HepG2 (cell line): ENCODE measurements at regions not wholly inside any gene's neighbourhood (a gene's known extent, or its start where the extent isn't known, plus 50 kb on each side); places are given as distances from the start of the nearest gene placed in this dataset.

ENCODE experiments used
- AHDC1 ChIP-seq: sonication (generic); formaldehyde crosslinking; IDR thresholded peaks from 2 replicates; pipeline ENCODE4 v1.5.1; 2020; ENCODE audit warnings: mild to moderate bottlenecking, missing genetic modification reagents, borderline replicate concordance
- ERF ChIP-seq: IDR thresholded peaks from 2 replicates; pipeline ENCODE4 v1.6.1; 2018; ENCODE audit warnings: missing biosample characterization, missing genetic modification reagents
- FOSL2 ChIP-seq: sonication (generic); formaldehyde crosslinking; IDR thresholded peaks from 2 replicates; pipeline ENCODE4 v1.4.0; 2020; ENCODE audit warnings: missing genetic modification reagents
- KDM1A ChIP-seq: IDR thresholded peaks from 2 replicates; pipeline ENCODE4 v1.6.1; 2016; ENCODE audit warnings: missing compliant biosample characterization
- PPARG ChIP-seq: conservative IDR thresholded peaks from 2 replicates; pipeline ENCODE4 v1.6.1; 2016; ENCODE audit warnings: missing biosample characterization, missing genetic modification reagents
- PRDM10 ChIP-seq: sonication (generic); formaldehyde crosslinking; IDR thresholded peaks from 2 replicates; pipeline ENCODE4 v1.4.0; 2020; ENCODE audit warnings: low read depth, missing genetic modification reagents
- RBM22 ChIP-seq: fragments of 200-400 bp; formaldehyde crosslinking; optimal IDR thresholded peaks from 2 replicates; pipeline ENCODE3; 2017; ENCODE audit warnings: mild to moderate bottlenecking, low read length, moderate library complexity
- RELA ChIP-seq: sonication (generic); formaldehyde crosslinking; IDR thresholded peaks from 2 replicates; pipeline ENCODE4 v1.4.0; 2020; ENCODE audit warnings: missing genetic modification reagents
- RXRB ChIP-seq: IDR thresholded peaks from 2 replicates; pipeline ENCODE4 v1.6.1; 2016; ENCODE audit warnings: borderline replicate concordance, missing genetic modification reagents, missing compliant biosample characterization
- SP140L ChIP-seq: sonication (generic); formaldehyde crosslinking; IDR thresholded peaks from 2 replicates; pipeline ENCODE4 v1.4.0; 2020; ENCODE audit warnings: missing genetic modification reagents, borderline replicate concordance
- STAG1 ChIP-seq: sonication (generic); formaldehyde crosslinking; IDR thresholded peaks from 2 replicates; pipeline ENCODE4 v1.4.0; 2020; ENCODE audit warnings: missing genetic modification reagents
- TP53 ChIP-seq: sonication (generic); formaldehyde crosslinking; conservative IDR thresholded peaks from 2 replicates; pipeline ENCODE4 v1.4.0; 2020; ENCODE audit warnings: missing genetic modification reagents
- ZNF557 ChIP-seq: sonication (generic); formaldehyde crosslinking; IDR thresholded peaks from 2 replicates; pipeline ENCODE4 v1.4.0; 2020; ENCODE audit warnings: missing genetic modification reagents
- ZNF670 ChIP-seq: sonication (generic); formaldehyde crosslinking; IDR thresholded peaks from 2 replicates; pipeline ENCODE4 v1.8.0; 2022; ENCODE audit warnings: mild to moderate bottlenecking, missing genetic modification reagents, borderline replicate concordance
- ZNF724P ChIP-seq: sonication (generic); formaldehyde crosslinking; IDR thresholded peaks from 2 replicates; pipeline ENCODE4 v1.8.0; 2022; ENCODE audit warnings: missing genetic modification reagents, borderline replicate concordance
- ZSCAN31 ChIP-seq: sonication (generic); formaldehyde crosslinking; IDR thresholded peaks from 2 replicates; pipeline ENCODE4 v1.5.0; 2020; ENCODE audit warnings: low read depth, mild to moderate bottlenecking, missing genetic modification reagents
- ZSCAN9 ChIP-seq: IDR thresholded peaks from 2 replicates; pipeline ENCODE4 v1.6.1; 2016; ENCODE audit warnings: borderline replicate concordance
- TF ChIP-seq, protein P1 (sequence below): IDR thresholded peaks from 2 replicates; pipeline ENCODE4 v1.6.1; 2016
- TF ChIP-seq, protein P2 (sequence below): sonication (generic); formaldehyde crosslinking; IDR thresholded peaks from 2 replicates; pipeline ENCODE4 v1.8.0; 2022; ENCODE audit warnings: mild to moderate bottlenecking, missing genetic modification reagents

DNA sequence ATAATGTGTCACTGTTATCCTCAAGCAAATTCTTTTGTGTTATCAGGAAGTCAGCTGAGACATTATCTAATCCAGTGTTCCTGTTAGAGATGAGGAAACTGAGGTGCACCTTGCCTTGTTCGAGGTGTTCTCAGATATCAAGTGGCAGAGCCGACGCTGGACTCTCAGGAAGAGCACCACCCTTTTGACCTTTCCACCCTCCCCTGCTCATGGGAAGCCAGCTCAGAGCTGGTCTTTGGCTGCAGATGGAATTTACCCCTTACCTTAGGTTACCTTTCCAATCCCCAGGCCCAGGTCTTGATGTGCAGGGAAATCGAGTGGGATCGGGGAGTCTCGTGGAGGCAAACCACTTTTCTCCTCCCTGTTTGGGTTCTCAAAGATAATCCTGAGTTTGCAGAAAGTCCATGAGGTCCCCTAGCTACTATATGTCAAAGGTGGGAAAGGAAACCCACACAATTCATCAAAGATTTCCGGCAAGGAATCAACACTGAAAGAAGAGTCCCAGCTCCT is 62.9 kb upstream of the PIM1 start (continued):
- TF ChIP-seq ZNF724P (CRISPR knock-in tag) = peak; percentile 89; the same call in 1 of the 2 replicates
- TF ChIP-seq ZNF670 (CRISPR knock-in tag) = 0 out of 2 replicates have a peak, but pooled peaks have one; percentile 29
- TF ChIP-seq FOSL2 = peak; percentile 82
- TF ChIP-seq, protein P1, sequence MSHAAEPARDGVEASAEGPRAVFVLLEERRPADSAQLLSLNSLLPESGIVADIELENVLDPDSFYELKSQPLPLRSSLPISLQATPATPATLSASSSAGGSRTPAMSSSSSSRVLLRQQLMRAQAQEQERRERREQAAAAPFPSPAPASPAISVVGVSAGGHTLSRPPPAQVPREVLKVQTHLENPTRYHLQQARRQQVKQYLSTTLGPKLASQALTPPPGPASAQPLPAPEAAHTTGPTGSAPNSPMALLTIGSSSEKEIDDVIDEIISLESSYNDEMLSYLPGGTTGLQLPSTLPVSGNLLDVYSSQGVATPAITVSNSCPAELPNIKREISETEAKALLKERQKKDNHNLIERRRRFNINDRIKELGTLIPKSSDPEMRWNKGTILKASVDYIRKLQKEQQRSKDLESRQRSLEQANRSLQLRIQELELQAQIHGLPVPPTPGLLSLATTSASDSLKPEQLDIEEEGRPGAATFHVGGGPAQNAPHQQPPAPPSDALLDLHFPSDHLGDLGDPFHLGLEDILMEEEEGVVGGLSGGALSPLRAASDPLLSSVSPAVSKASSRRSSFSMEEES = peak; percentile 95
- TF ChIP-seq PRDM10 = peak; percentile 68; the same call in 1 of the 2 replicates
- TF ChIP-seq RELA (CRISPR knock-in tag) = 0 out of 2 replicates have a peak, but pooled peaks have one; percentile 72
- TF ChIP-seq, protein P2, sequence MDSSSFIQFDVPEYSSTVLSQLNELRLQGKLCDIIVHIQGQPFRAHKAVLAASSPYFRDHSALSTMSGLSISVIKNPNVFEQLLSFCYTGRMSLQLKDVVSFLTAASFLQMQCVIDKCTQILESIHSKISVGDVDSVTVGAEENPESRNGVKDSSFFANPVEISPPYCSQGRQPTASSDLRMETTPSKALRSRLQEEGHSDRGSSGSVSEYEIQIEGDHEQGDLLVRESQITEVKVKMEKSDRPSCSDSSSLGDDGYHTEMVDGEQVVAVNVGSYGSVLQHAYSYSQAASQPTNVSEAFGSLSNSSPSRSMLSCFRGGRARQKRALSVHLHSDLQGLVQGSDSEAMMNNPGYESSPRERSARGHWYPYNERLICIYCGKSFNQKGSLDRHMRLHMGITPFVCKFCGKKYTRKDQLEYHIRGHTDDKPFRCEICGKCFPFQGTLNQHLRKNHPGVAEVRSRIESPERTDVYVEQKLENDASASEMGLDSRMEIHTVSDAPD (CRISPR knock-in tag) = peak; percentile 57; the same call in 1 of the 2 replicates
- peak; percentile 82 for TF ChIP-seq AHDC1 (CRISPR knock-in tag)
- TF ChIP-seq PPARG = peak; percentile 87
- peak; percentile 60 for TF ChIP-seq ZSCAN9
- TF ChIP-seq ERF (CRISPR knock-in tag) = peak; percentile 78
- 0 out of 2 replicates have a peak, but pooled peaks have one; percentile 6 for TF ChIP-seq KDM1A
- TF ChIP-seq STAG1 (CRISPR knock-in tag) = peak; percentile 40
- TF ChIP-seq SP140L (CRISPR knock-in tag) = no peak; the same call in 1 of the 2 replicates
- no peak for TF ChIP-seq RBM22
- no peak for TF ChIP-seq TP53 (CRISPR knock-in tag)
- no peak for TF ChIP-seq ZNF557
- TF ChIP-seq RXRB (CRISPR knock-in tag) = peak; percentile 100
- no peak for TF ChIP-seq ZSCAN31
